IPS DF 4.7 (cell line): ENCODE measurements at regions not wholly inside any gene's neighbourhood (a gene's known extent, or its start where the extent isn't known, plus 50 kb on each side); places are given as distances from the start of the nearest gene placed in this dataset.

Experiments
- DNase-seq: peaks from one replicate; pipeline ENCODE4 v3.0.0-alpha.2; 2013; ENCODE audit warnings: low spot score; ENCODE audit errors: extremely low read depth

DNA sequence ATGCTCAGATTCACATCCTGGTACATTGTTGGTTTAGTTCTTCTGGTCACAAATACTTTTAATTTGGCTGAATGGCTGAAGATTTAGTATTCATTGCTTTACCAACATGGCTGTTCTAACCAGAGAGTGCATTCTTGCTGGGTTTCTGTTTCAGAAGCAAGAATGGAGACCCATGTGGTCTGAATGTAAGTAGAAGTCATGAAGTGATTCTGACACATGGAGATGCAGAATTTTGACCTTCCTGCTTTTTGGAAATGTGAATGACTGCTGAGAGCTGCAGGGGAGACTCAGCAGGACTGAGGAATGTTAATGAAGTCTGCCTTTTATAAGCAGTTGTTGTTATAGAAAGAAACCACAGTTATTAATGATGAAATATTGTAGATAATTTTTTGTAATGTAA is 576.1 kb upstream of the MARCKS start:
- peak; percentile 25 for DNase-seq

DNA sequence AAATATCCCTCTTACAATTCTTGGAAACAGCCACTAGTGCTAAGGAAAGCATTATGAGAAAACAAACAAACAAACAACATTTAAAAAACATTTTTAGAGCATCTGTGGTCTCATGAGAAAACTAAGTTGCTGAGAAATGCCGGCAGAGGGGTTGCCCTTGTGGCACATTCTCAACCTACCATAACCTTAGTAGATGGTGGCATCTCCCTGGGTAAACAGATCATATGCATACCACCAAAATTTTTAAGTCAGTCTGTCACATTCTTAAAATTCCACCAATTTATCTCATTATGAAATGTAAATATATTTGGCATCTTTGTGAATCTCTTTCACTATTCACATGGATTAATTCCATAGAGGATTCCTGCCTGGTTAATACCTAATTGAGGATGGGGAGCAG is 575.7 kb upstream of the MARCKS start:
- no peak for DNase-seq

DNA sequence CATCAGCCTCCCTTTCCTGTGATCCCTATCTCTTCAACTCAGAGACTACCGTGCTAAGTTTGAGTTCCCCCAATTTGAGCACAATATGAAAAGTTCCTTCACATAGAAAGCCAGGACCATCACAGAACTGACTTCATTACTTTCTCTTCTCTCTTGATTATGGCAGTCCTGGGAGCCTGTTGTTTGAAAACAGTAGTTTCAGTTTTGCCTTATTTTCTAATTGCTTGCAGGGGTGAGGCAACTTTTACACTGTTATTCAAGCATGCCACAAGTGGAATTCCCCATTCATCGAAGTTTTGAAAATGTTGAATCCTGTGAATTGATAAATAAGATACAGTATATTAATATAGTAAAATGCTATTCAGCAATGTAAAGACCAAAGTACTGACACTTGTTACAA is 569.7 kb upstream of the MARCKS start:
- DNase-seq, result no peak

DNA sequence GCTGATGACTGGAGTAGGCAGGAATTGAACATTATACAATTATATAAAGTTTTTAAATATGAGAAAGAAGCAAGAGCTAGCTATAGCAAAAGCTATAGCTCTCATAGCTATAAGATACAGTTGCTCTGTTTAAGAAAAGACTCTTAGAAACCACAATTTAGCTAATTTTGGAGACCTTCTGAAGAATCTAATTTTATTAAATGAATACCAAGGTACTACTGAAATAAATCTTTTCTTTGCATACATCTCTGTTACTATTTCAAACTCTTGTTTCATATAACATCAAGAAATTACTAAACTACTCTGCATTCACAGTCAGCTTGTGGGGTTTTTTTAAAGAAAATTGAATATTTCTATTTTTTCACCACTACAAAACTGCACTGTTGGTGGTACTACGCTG is 568.7 kb upstream of the MARCKS start:
- DNase-seq, result no peak

DNA sequence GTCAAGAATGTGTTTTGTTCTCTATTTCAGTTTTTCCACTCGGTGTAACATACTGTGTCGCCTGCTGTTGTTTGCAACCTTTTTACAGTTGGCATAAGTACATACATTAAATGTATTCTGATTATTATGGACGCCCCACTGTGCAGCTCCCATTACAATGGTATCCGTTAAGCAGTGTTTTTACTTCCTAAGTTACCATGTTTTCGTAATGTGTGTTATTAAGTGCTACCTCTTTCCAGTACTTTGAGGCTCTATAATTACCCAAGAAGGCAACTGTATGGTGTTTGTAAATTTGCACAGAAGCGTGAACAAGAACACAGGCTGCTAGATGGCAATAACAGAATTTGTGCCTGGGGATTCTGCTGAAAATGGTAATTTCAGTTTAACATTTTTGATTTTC is 568.0 kb upstream of the MARCKS start:
- DNase-seq, result no peak

DNA sequence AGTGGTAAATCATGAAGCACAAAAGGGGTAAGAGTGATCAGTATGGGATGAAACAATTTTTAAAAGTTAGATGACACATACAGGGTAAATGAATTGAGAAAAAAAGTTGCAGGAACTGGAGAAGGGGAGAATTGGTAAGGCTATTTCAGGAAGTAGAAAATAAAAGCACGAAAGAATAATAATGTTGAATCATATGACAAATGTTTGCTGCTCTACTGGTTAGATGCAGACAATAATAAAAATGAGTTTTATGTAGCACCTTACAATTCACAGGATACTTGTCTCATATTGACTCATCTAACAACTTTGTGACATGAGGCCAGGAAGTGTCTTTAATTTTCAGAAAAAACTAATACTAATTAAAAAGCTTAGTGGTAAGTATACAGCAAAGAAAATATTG is 566.5 kb upstream of the MARCKS start:
- no peak for DNase-seq

DNA sequence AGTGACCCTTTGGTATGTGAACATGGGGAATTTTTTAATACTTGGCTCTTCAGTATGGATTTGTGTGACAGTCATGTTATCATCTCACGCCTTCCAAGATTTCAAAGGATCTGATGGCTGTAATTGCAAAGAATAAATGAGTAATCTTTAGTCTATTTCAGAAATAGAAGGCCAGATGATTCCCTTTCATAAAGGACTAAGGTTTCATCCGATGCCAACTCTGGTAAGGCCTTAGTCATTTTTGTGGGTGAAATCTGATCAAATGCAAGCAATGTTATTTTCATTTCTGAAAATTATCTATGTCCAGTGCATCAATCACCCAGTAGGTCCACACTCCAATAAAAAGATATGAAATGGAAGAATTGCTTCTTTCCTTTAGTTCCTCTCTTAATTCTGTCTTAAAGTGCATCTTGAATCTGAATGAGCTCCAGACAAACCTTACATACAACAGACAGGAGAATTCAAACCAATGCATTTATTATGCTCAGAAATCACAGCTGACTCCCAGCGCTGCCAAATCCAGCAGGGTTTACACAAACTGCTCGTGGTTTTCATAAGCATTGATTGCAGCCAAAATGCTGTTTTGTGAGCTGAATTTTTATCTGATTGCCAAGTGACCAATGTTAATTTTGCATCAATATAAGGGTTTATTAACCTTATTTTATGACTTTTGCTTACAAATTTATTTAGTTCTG is 565.2 kb upstream of the MARCKS start:
- no peak for DNase-seq

DNA sequence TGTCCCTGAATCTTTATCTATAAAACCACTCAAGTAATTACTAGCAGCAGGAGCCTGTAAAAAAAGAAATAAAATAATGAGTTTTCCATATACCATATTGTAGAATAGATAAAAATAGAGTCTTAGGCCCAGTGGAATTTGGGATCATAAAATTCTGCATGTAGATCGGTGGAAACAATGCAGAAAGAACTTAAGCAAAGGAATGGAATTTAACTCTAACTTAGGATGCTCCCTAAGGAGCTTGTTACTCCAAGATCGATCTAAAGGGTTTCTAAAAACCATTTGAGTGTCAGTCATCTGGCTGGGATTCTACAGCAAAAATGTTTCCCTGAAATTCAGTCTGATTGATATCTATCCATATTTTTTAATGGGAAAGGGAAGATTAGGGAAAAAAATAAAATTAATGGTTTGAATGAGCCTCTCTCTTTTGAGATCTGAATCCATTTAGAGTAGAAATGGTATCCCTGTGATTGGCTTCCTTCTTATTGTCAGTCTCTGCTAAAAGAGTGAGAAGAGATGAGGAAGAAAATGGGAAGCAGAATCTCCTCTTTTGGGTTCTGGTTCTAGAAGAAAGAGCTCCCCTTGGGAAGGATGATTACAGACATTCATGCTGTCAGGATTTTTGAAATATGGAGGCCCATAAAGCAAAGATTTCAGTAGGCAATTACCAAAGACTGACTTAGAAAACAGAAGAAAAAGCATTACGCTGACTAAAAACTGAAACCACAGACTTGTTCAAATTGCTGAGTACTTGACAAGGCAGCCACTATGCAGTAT is 564.3 kb upstream of the MARCKS start:
- DNase-seq, result no peak

DNA sequence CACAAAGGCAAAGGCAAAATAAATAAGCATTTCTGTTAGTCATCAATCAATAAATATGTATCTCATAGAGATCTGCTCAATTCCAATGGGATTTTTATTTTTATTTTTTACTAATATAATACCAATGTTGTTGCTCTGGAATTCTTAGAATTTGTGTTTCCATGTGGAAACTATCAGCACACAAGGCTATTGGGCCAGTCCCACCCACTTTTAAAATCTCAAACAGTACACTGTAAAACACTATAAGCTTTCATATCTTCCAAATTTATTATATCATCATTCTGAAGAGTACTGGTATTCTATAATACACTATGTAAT is 563.8 kb upstream of the MARCKS start:
- no peak for DNase-seq

DNA sequence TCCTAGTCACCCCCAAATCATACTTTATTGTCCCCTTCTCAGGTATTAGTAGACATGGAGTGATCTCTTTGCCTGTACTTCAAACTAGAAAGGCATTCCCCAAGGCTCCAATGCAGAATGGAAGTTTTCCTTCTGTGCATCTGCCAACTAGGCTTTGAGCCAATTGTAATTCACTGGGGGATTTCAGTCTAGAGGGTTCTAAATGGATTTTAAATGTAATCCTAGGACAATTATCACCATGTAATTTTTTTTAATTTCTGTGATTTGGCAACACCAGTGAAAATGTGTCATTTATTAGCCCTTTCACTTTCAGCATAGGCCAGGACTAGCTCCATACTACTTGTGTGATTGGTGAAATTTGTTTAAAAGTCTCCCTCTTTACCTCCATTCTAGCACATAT is 557.6 kb upstream of the MARCKS start:
- DNase-seq, result no peak

DNA sequence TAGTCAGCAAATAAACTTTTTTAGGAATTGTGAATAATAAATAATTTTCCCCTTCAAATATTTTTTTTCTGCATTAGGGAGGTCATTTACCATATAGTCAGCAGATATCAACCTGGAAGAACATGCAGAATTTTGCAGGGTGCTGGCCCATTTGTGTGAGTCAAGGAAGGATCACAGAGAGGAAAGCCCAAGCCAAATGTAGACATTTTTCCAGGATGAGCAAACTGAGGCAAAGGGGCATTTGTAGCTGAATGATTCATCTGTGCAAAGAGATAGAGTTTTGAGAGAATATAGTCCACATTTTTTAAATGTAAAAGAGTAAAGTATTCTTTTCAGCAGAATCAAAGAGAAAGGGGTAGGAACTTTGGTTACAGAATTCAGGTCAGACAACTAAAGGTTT is 555.5 kb upstream of the MARCKS start:
- no peak for DNase-seq

DNA sequence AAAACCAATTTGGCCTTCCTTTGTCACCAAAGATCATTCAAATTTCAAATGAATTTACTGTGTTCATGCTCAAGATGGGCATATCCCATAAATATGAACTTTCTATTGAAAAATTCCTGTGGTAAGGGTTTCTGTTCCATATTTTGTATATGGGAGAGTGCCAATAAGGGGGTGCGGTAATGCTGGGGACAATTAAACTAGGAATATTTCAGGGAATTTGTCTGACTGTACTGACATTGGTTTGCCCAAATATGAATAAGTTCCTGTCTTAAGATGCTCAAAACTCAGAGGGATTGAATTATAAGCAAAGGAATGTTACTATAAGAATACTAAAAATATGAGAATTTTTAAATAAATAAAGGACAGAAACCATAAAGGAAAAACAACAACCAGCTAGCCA is 553.0 kb upstream of the MARCKS start:
- no peak for DNase-seq

DNA sequence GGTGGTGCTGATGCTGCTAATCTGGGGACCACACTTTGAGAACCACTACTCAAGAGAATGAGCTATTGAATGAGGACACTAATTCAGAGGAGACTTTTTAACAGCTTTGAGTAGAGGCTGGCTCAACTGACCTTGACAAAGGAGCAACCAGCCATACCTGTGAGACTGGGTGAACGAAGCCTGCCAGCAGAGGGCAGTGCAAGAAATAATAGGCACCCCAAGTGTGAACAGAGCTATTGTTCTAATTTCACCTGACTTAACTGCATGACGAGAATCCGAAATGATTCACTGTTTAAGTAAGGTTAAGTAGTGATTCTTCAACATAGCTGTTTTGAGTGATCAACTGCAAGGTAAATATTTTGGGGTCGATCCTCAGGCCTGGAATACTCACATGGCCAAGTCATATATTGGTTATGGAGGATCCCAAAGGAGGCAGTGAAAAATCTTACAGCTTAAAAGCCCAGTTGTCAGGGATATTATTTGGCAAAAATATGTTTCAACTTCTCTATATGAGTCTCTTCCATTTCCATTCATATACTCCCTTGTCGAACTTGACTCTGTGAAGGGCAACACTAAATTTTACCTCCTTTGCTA is 550.5 kb upstream of the MARCKS start:
- no peak for DNase-seq

DNA sequence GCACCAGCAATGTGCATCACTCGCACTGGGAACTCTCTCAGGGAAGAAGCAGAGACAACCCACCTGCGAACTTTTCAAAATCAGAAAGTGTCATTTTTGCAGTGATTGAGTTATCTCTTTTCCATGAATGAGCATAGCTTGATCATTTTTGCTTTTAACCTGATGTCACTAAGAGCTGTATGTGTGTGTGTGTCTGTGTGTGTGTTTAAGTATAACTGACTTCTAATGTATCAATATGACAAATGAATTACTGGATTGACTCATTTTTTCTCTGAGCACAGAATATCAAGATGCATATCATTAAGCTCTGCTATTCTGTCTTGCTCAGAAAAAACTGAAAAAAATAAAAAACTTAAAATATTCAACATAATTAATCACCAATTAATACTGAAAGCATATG is 548.9 kb upstream of the MARCKS start:
- DNase-seq, result no peak

DNA sequence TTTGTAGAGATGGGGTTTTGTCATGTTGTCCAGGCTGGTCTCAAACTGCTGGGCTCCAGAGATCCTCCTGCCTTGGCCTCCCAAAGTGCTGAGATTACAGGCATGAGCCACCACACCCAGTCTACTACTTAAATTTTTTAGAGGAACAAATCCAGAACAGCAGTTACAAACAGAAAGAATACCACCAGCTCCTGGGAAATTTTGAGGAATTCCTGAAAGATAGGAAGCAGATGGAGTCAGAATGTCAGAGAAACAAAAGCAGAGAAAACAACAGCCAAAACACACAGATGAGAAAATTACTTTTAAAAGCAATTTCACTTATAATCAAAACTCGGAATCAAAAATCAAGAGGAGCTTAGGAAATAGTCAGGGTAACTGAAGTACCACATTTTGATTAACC is 543.3 kb upstream of the MARCKS start:
- no peak for DNase-seq

DNA sequence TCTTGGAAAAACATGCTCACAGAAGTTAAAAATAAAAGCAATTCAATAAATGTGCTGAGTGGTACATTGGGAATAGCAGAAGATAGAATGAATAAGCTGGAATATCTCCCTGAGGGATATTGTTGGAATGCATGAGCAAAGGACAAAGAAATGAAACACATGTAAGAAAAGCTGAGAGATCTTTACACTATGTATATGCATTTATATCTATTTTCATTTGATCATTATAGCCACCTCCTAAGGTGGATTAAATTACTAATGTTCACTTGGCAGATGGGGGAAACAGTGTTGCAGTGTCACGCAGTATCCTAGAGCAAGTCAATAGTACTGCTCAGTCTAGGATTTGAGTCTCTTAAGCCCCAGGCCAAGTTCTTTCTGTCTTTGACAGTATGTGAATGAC is 542.0 kb upstream of the MARCKS start:
- no peak for DNase-seq

DNA sequence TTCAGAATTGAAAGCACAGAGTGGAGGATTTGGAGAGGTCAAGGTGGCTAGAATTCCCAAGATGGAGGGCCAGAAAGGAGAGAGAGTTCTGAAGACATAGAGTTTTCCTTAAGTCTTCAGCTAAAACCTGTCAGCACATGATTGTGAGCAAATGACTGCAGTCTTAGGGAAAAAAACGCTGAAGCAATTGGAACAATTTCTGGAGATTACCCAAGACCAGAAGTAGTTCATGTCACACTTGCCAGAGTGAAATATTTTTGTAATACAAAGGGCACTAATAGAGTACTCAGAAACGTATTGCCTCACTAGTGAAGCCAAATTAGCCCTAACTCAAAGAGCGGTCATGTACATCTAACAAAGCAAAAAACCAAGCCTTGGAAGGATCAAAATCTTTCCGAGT is 541.3 kb upstream of the MARCKS start:
- DNase-seq, result no peak

DNA sequence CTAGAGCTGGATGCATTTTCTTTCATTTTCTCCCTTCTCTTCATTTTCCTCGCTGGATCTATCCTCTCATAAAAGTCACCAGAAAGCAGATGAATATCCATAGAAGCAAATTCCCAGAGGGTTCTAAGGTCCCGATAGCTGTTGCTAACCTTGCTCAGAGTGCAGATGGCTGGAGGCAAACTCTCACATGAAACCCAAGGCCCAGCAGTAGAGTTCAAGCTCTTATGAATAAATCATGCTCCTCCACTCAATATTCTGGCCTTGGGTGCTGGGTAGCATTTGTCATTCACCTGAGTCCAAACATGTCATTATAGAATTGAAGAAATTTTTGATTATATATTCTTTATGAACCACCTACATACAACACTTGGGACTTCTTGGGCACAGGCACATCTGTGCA is 539.7 kb upstream of the MARCKS start:
- no peak for DNase-seq

DNA sequence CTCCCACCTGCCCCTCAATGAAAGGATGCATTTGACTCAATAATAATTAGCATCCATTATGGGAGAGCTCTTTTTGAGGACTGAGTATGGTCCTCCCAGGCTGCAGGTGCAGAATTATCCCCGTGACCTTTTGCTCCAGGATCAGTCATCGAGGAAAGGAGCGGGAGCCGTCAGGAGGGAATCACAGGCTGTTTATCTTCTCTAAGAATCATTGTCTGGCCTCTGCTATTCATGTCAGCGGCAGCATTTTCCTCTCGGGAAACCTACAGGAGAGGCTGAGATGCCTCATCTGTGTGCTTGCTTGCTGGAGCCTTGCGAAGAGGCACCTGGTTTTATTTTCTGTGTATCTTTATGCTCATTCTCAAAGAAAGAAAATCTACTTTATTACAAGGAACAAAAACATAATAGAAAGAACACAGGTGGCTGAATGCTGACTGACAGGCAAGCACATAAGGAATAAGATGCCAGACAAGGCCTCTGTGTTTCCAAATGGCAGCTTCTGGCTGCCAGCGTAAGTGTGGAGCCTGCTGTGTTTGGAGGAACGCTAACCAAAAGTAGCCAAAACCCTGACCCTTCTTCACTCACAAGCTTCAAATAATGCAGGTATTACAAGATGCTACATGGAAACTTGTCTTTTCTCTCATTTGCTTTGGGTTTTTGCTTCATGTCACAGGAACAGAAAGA is 539.1 kb upstream of the MARCKS start:
- no peak for DNase-seq

DNA sequence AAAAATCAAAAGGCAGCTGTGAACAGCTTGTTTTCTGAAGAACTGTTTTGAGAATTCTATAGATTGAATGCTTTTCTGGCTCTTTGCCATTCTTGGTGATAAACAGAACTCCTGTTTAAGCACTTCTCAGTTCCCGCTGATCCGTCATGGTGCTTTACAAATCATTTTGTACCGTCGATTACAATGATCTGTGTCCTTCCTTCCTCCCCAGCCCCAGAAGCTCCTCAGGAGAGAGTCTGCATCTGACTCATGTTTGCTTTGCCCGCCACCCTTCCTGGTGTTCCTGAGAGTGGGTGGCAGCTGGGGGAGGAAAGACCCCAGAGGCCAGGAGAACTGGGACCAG is 538.6 kb upstream of the MARCKS start:
- no peak for DNase-seq

DNA sequence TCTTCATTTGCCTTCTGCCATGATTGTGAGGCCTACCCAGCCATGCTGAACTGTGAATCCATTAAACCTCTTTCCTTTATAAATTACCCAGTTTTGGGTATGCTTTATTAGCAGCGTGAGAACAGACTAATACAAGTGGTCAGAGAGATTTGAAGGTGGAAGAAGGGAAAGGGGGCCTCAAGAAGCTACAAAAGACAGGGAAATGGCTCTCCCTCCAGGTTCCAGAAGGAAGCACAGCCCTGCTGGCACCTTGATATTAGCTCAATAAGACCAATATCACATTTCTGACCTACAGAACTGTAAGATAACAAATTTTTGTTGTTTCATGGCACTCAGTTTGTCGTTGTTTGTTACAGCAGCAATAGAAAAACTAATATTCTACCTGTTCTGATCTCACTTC is 536.5 kb upstream of the MARCKS start:
- DNase-seq, result no peak

DNA sequence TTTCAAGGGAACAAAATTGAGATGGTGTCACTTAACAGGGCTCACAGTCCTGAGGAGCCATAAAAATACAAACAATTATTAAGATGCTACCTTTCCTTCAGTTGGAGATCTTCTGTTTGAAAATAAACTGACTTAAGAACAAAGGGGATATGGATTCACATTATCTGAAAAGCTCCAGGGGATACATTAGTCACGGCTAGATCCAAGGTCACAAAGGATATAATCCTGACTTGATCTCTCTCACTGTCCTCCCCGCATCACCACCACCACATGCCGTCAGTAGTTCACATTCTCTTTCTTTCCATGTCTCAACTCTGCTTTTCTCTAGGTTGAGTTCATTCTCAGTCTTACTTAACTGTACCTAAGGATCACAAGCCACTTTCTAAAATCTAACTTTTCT is 530.4 kb upstream of the MARCKS start:
- DNase-seq, result no peak
